Loucy (cell line): ENCODE measurements at regions not wholly inside any gene's neighbourhood (a gene's known extent, or its start where the extent isn't known, plus 50 kb on each side); places are given as distances from the start of the nearest gene placed in this dataset.

Experiments
- H2AFZ ChIP-seq: fragments of 200-600 bp; sonication (generic); 2 replicates; pipeline ENCODE4 v1.6.0; 2016; ENCODE audit warnings: antibody characterized with exemption, mild to moderate bottlenecking, low read length, moderate library complexity
- H3F3A ChIP-seq: fragments of 200-600 bp; 2 replicates; pipeline ENCODE4 v1.6.0; 2016; ENCODE audit warnings: antibody characterized with exemption, low read depth, mild to moderate bottlenecking
- H3K27me3 ChIP-seq: fragments of 200-600 bp; sonication (generic); 2 replicates; pipeline ENCODE4 v1.6.1; 2014; ENCODE audit warnings: low read length, mild to moderate bottlenecking; ENCODE audit not compliant: insufficient read depth, poor library complexity, severe bottlenecking
- H3K36me3 ChIP-seq: fragments of 200-600 bp; sonication (generic); 2 replicates; pipeline ENCODE4 v1.6.1; 2016; ENCODE audit warnings: low read length; ENCODE audit not compliant: insufficient read depth
- H3K4me1 ChIP-seq: fragments of 200-600 bp; sonication (generic); 2 replicates; pipeline ENCODE4 v1.5.1; 2014; ENCODE audit warnings: low read length, mild to moderate bottlenecking; ENCODE audit not compliant: insufficient read depth, poor library complexity, severe bottlenecking
- H3K4me2 ChIP-seq: fragments of 200-600 bp; sonication (generic); 2 replicates; pipeline ENCODE4 v1.6.0; 2014; ENCODE audit warnings: antibody characterized with exemption, low read length, low read depth, mild to moderate bottlenecking; ENCODE audit not compliant: poor library complexity, severe bottlenecking
- H3K4me3 ChIP-seq: fragments of 200-600 bp; sonication (generic); 2 replicates; pipeline ENCODE4 v1.5.1; 2014; ENCODE audit warnings: low read length, mild to moderate bottlenecking, mixed read lengths; ENCODE audit not compliant: poor library complexity, severe bottlenecking
- H3K79me2 ChIP-seq: fragments of 200-600 bp; sonication (generic); 2 replicates; pipeline ENCODE4 v1.6.1; 2014; ENCODE audit warnings: low read length; ENCODE audit not compliant: insufficient read depth
- H3K9ac ChIP-seq: fragments of 200-600 bp; sonication (generic); 2 replicates; pipeline ENCODE4 v1.6.0; 2014; ENCODE audit warnings: mild to moderate bottlenecking, low read depth, low read length, moderate library complexity; ENCODE audit not compliant: poor library complexity, severe bottlenecking
- H3K9me2 ChIP-seq: fragments of 200-600 bp; sonication (generic); replicated peaks from 2 replicates; pipeline ENCODE4 v1.6.1; 2016; ENCODE audit warnings: low read depth, low read length, mixed read lengths
- H3K9me3 ChIP-seq: fragments of 200-600 bp; sonication (generic); 2 replicates; pipeline ENCODE4 v1.6.1; 2014; ENCODE audit warnings: mild to moderate bottlenecking, antibody characterized with exemption, low read length, low read depth; ENCODE audit not compliant: insufficient read depth
- H4K20me1 ChIP-seq: fragments of 200-600 bp; sonication (generic); 2 replicates; pipeline ENCODE4 v1.6.0; 2014; ENCODE audit warnings: antibody characterized with exemption, low read length, mild to moderate bottlenecking; ENCODE audit not compliant: insufficient read depth, poor library complexity, severe bottlenecking
- CTCF ChIP-seq: fragments of 200-600 bp; sonication (generic); conservative IDR thresholded peaks from 2 replicates; pipeline ENCODE4 v1.5.1; 2014; ENCODE audit warnings: mild to moderate bottlenecking, antibody characterized with exemption, low read length
- EZH2phosphoT487 ChIP-seq: fragments of 200-600 bp; IDR thresholded peaks from 2 replicates; pipeline ENCODE4 v1.6.1; 2018; ENCODE audit warnings: antibody characterized with exemption, mild to moderate bottlenecking, moderate library complexity, borderline replicate concordance

- no peaks in the 10 kb centered on the region for H3K27me3 ChIP-seq
- no peaks in the 10 kb centered on the region for H3K9me2 ChIP-seq
- H3K36me3 ChIP-seq, result no peaks in the 10 kb centered on the region
- no peaks in the 10 kb centered on the region for H3F3A ChIP-seq
- H3K79me2 ChIP-seq, result no peaks in the 10 kb centered on the region
- H3K4me2 ChIP-seq, result no peak overlapping the region
- H3K4me3 ChIP-seq, result no peak overlapping the region
- H4K20me1 ChIP-seq, result no peaks in the 10 kb centered on the region
- H3K4me1 ChIP-seq, result no peaks in the 10 kb centered on the region
- no peaks in the 10 kb centered on the region for H3K9me3 ChIP-seq
- TF ChIP-seq CTCF, result no peak
- no peak for TF ChIP-seq EZH2phosphoT487
- H2AFZ ChIP-seq, result no peak overlapping the region
- no peak overlapping the region for H3K9ac ChIP-seq
Measured at GRCh38 chr11:27913650-27914049, 194.3 kb downstream of the KIF18A start.

GRCh38 chr11:27912916-27913315 is 195.0 kb downstream of the KIF18A start:
- Histone ChIP-seq H4K20me1 (no peaks in the 10 kb centered on the region), H3K9ac (no peak overlapping the region), H3K4me1 (peaks cover under 1% of the 10 kb centered on the region), H3F3A (no peaks in the 10 kb centered on the region), H3K9me2 (no peaks in the 10 kb centered on the region), H3K27me3 (no peaks in the 10 kb centered on the region), H3K4me3 (no peak overlapping the region), H3K79me2 (no peaks in the 10 kb centered on the region), H3K9me3 (no peaks in the 10 kb centered on the region), H2AFZ (no peak overlapping the region), H3K4me2 (no peak overlapping the region), H3K36me3 (no peaks in the 10 kb centered on the region)
- no peak for TF ChIP-seq EZH2phosphoT487
- no peak for TF ChIP-seq CTCF

- Histone ChIP-seq H3K27me3 (no peaks in the 10 kb centered on the region), H3K4me2 (no peak overlapping the region), H3K9me2 (no peaks in the 10 kb centered on the region), H3K4me3 (no peak overlapping the region), H3K9ac (no peak overlapping the region), H3K9me3 (no peaks in the 10 kb centered on the region), H4K20me1 (no peaks in the 10 kb centered on the region), H2AFZ (no peak overlapping the region), H3F3A (no peaks in the 10 kb centered on the region), H3K79me2 (no peaks in the 10 kb centered on the region), H3K4me1 (peaks cover 8% of the 10 kb centered on the region), H3K36me3 (no peaks in the 10 kb centered on the region)
- no peak for TF ChIP-seq EZH2phosphoT487
Measured at GRCh38 chr11:27910186-27910931, 197.6 kb downstream of the KIF18A start.

GRCh38 chr11:27909386-27909785 is 198.6 kb downstream of the KIF18A start:
- TF ChIP-seq EZH2phosphoT487, result no peak
- TF ChIP-seq CTCF, result no peak
- Histone ChIP-seq H3K36me3 (no peaks in the 10 kb centered on the region), H3K9ac (no peak overlapping the region), H2AFZ (no peak overlapping the region), H3K27me3 (no peaks in the 10 kb centered on the region), H3K4me1 (peaks cover 8% of the 10 kb centered on the region), H3K4me2 (no peak overlapping the region), H3F3A (no peaks in the 10 kb centered on the region), H3K9me2 (no peaks in the 10 kb centered on the region), H3K4me3 (no peak overlapping the region), H3K9me3 (no peaks in the 10 kb centered on the region), H3K79me2 (no peaks in the 10 kb centered on the region), H4K20me1 (no peaks in the 10 kb centered on the region)
